ENCODE measurements at regions not wholly inside any gene's neighbourhood (a gene's known extent, or its start where the extent isn't known, plus 50 kb on each side); places are given as distances from the start of the nearest gene placed in this dataset.
"Not testable (repeated sequence)": the region's sequence is repeated elsewhere in the genome, so short reads cannot be mapped to it uniquely, and the experiment has no call there.

DNA sequence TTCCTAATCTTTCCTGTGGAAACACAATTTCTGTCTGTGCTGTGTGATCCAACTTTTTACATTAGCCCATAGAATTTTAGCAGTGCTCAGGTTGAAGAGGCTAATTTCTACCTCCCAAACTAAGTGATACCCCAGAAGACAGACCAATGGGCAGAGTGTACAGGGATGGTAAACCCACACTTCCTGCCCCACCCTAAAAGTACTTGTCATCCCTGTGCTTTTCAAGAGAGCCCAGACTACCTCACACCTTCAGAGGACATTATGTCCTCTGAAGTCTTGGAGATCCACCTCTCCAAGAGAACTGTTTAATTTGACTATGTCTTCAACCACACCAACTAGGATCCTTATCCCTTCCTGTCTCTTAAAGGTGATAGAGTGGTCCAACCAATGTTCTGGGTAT lies 82.0 kb upstream of the ACSL1 start:
- no peak for DNase-seq

- DNase-seq = no peak
These were observed 85.5 kb upstream of the ACSL1 start for GRCh38 chr4:184911310-184911709.

GRCh38 chr4:184913356-184914143 lies 87.8 kb upstream of the ACSL1 start:
- DNase-seq = no peak

GRCh38 chr4:184918799-184919198 lies 93.0 kb upstream of the ACSL1 start:
- DNase-seq = not testable (repeated sequence)

DNA sequence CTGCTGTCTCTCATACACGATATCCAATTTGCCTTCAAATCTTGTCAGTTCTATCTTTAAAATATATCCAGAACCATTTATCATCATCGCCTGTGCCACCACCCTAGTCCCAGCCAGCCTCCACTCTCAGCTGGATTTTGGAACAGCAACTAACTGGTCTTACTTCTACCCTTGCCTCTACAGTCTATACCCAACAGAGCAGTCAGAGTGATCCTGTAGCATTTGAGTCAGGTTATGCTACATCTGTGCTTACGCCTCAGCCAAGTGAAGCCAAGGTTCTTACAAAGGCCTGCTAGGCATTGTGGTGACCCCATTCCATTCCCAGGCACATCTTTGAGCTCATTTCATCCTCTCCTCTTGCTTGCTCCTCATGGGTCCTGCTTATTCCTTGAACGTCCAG lies 95.7 kb upstream of the ACSL1 start:
- no peak for DNase-seq

- no peak for DNase-seq
These were observed 96.0 kb upstream of the HELT start for GRCh38 chr4:184922301-184922700.

GRCh38 chr4:184924516-184924915 lies 93.8 kb upstream of the HELT start:
- DNase-seq = no peak

DNA sequence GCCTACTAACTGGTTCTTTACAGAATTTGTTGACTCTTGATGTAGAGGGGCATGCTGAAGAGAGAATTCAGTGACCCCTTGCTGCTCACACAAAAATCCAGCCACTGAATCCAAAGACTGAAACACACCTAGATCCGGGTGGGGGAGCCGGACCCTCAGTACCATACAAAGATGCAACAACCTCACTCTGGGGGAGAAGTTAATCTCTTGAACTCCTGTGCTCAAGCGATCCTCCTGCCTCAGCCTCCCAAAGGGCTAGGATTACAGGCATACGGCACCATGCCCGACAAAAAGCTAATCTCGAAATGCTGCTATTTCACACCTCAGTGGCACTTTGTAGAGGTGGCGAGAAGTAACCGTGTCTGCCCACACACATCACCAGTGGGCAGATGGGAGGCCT lies 88.8 kb upstream of the HELT start:
- no peak for DNase-seq

- no peak for DNase-seq
These were observed 88.3 kb upstream of the HELT start for GRCh38 chr4:184930026-184930425.

GRCh38 chr4:184932343-184932742 lies 85.9 kb upstream of the HELT start:
- no peak for DNase-seq

GRCh38 chr4:184933311-184933710 lies 85.0 kb upstream of the HELT start:
- no peak for DNase-seq

DNA sequence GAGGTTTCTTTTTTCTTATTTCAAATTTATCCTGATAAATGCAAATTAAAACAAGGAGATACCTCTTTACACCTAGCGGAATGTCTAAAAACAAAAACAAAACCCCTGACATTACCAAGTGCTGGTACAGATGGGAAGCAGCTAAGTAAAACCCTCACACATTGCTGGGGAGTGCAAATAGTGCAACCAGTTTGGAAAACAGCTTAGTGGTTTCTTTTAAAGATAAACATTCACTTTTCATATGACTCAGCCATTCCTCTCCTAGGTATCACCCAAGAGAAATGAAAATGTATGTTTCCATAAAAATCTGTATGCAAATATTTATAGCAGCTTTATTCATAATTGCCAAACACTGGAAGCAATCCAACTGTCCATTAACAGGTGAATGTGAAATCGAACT lies 84.1 kb upstream of the HELT start:
- DNase-seq = no peak

- no peak for DNase-seq
These were observed 83.3 kb upstream of the HELT start for GRCh38 chr4:184934961-184935360.

GRCh38 chr4:184936071-184936470 lies 82.2 kb upstream of the HELT start:
- no peak for DNase-seq

GRCh38 chr4:184937030-184937710 lies 81.1 kb upstream of the HELT start:
- DNase-seq = no peak

- DNase-seq = no peak
These were observed 80.5 kb upstream of the HELT start for GRCh38 chr4:184937745-184938144.

DNA sequence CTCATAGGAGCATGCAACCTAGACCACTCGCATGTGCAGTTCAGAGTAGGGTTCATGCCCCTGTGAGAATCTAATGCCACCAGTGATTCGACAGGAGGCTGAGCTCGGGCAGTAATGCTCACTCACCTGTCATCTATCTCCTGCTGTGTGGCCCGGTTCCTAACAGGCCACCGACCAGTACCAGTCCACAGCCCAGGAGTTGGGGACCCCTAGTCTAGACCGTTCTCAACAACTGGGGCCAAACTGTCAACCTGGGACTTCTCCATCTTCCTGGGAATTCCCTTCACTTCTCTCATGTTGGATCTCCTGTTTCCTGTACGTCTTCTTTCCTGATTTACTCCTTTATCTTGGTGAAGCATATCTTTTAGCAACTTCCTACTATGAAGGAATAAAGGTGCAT lies 79.4 kb upstream of the HELT start:
- no peak for DNase-seq

DNA sequence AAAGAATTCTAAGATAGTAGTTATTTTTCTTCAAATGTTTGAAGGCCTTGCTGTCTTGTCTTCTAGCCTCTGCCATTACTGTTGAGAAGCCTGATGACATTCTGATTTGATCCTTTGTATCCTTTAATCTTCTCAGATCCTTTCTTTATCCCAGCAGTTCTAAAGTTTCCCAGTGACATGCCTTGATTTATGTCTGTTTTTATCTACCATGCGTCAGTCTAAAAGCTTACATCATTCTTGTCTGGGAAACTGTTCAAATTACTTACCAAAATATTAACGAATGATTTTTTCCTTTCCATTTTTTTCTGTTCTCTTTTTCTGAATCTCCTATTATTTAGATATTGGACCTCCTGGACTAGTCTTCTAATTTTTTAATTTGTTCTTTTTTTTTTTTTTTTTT lies 78.3 kb upstream of the HELT start:
- no peak for DNase-seq

- DNase-seq = no peak
These were observed 77.8 kb upstream of the HELT start for GRCh38 chr4:184940500-184940899.

DNA sequence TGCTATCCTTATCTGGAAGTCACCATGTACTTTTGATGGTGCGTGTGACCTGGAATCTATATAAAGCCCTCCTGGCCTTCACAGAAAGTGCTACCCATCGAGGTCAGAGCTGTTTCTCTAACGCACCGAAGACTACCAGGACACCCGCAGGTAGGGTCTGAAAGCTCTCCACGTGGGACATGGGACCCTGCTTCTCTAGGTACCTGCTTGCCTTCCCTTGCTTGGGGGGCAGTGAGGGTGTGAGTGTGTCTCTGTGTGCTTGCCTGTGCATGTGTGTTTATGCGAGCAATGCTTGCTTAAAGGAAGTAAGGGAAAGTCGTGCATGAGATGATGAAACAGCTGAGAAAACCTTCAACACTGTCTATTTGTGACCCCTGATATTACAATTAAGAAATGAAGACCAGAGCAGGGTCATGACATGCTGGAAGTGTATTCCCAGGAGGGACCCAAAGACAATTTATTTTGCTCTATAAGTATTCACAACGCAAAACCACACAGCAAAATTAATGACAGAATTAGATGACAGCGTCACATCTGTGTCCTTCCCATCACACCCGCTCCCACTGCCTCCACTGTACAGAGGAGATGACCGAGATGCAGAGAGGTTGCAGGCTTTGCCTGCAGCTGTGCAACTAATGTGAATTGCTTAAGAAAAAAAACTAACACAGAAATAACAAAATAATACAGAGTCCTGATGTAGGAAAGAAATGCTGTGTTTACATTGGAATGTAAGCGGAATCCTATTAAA lies 76.4 kb upstream of the HELT start:
- DNase-seq = no peak

DNA sequence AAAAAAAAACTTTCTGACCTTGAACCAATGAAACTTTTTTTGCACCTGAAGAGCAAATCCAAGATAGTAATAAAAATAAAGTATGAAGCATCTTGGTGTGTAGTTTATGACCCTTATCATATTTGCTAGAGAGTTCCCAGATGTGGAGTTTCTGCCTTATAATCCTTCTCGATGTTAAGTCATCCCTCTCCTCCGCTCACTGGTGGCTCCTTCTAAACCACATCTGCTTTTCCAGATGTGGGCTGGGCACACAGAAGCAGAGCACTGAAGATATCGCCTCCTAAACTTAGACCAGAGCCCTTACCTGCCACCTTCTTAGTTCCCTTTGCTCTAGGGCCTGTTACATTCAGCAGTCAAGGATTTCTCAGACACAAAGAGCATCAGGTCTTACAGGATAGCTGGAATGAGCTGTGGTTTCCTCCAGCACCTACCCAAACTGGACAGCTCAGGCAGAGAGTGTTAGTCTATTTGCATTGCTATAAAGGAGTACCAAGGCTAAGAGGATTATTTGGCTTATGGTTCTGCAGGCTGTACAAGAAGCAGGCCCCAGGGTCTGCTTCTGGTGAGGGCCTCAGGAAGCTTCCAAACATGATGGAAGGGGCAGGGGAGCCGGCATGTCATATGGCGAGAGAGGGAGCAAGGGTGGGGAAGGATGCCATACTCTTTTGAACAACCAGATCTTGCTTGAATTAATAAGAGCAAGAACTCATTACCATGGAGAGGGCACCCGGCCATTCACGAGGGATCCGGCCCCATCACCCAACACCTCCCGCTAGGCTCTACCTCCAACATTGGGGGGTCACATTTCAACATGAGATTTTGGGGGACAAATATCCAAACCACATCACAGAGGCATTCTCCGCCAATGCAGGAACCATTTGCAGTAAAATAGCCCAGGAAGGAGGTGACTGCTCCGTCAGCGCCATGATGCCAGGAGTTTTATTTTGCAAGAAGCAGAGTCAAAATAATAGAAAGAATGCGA lies 75.6 kb upstream of the HELT start:
- DNase-seq = no peak

- DNase-seq = no peak
These were observed 69.3 kb upstream of the HELT start for GRCh38 chr4:184949020-184949419.
